T-cell (primary cell): ENCODE measurements at regions not wholly inside any gene's neighbourhood (a gene's known extent, or its start where the extent isn't known, plus 50 kb on each side); places are given as distances from the start of the nearest gene placed in this dataset.

ENCODE experiments used
- ATAC-seq, 4 experiments: fragments of 200-7000 bp in 3 of 4; fragments of 150-1000 bp in 1 of 4; cut with Tn5 transposase; replicated peaks in 1 of 4; 1 replicate in 3 of 4; 2 replicates in 1 of 4; pipeline ENCODE4 v1.10.0; 2021; ENCODE audit warnings: moderate library complexity in 3 of 4, mild to moderate bottlenecking in 2 of 4, moderate number of reproducible peaks in 1 of 4
- CTCF ChIA-PET, 2 donors: fragments of 300-600 bp; sonication (Branson Sonifier 250); formaldehyde crosslinking; loops; one replicate each; lab custom pipeline; 2022; ENCODE audit warnings: antibody characterized with exemption in 2 of 2; lab: Charles Lee
- POLR2A ChIA-PET, 2 donors: fragments of 300-600 bp; sonication (Branson Sonifier 250); formaldehyde crosslinking; loops; one replicate each; lab custom pipeline; 2022; ENCODE audit warnings: antibody characterized with exemption in 2 of 2; lab: Charles Lee
- DNase-seq, 35 experiments: peaks; one replicate each; pipeline versions ENCODE4 v3.0.0 to v3.0.0-alpha.2; 2013 to 2023
- H3K27ac ChIP-seq: one replicate; pipeline ENCODE4 v1.5.1; 2013; ENCODE audit warnings: low read length
- H3K27me3 ChIP-seq, 2 experiments: replicated peaks in 1 of 2; 1 replicate in 1 of 2; 2 replicates in 1 of 2; pipeline versions ENCODE4 v1.6.1 to v1.7.0; 2013; ENCODE audit warnings: low read length in 1 of 2, mixed read lengths in 1 of 2; ENCODE audit not compliant: control insufficient read depth in 2 of 2, insufficient read depth in 2 of 2; ENCODE audit errors: extremely low read depth in 1 of 2
- H3K36me3 ChIP-seq, 2 donors: 1 replicate in 1 of 2; 2 replicates in 1 of 2; pipeline versions ENCODE4 v1.6.1 to v1.7.0; 2013; ENCODE audit warnings: low read length in 1 of 2; ENCODE audit not compliant: control insufficient read depth in 2 of 2, insufficient read depth in 1 of 2; ENCODE audit errors: extremely low read depth in 1 of 2
- H3K4me1 ChIP-seq, 2 experiments: 1 replicate in 1 of 2; 2 replicates in 1 of 2; pipeline versions ENCODE4 v1.6.1 to v1.7.0; 2013; ENCODE audit warnings: low read length in 2 of 2, mixed read lengths in 1 of 2; ENCODE audit not compliant: insufficient read depth in 2 of 2, control insufficient read depth in 1 of 2; ENCODE audit errors: extremely low read depth in 1 of 2
- H3K4me3 ChIP-seq, 2 donors: 1 replicate in 1 of 2; 2 replicates in 1 of 2; pipeline versions ENCODE4 v1.5.1 to v1.7.0; 2013; ENCODE audit warnings: mild to moderate bottlenecking in 2 of 2, low read length in 1 of 2, moderate library complexity in 1 of 2; ENCODE audit not compliant: control insufficient read depth in 1 of 2; ENCODE audit errors: extremely low read depth in 1 of 2
- H3K9me3 ChIP-seq: 2 replicates; pipeline ENCODE4 v1.7.0; 2013
- H3K27ac Mint-ChIP-seq, 2 donors: one replicate each; pipeline ENCODE4 v1.8.0; 2020 to 2021; ENCODE audit warnings: mild to moderate bottlenecking in 2 of 2, mixed read lengths in 2 of 2
- H3K27me3 Mint-ChIP-seq, 2 donors: one replicate each; pipeline ENCODE4 v1.8.0; 2021 to 2022; ENCODE audit warnings: mixed read lengths in 2 of 2
- H3K36me3 Mint-ChIP-seq: one replicate; pipeline ENCODE4 v1.8.0; 2021; ENCODE audit warnings: mixed read lengths
- H3K4me1 Mint-ChIP-seq, 3 donors: one replicate each; pipeline ENCODE4 v1.8.0; 2020 to 2022; ENCODE audit warnings: mixed read lengths in 3 of 3, mild to moderate bottlenecking in 1 of 3
- H3K4me3 Mint-ChIP-seq, 3 donors: one replicate each; pipeline ENCODE4 v1.8.0; 2020 to 2022; ENCODE audit warnings: mild to moderate bottlenecking in 3 of 3, mixed read lengths in 3 of 3, moderate library complexity in 3 of 3
- H3K9me3 Mint-ChIP-seq, 3 donors: one replicate each; pipeline ENCODE4 v1.8.0; 2020 to 2022; ENCODE audit warnings: mixed read lengths in 3 of 3
- WGBS: methylation state at CpG from one replicate; pipeline ENCODE4 v1.1.5; 2013; ENCODE audit warnings: missing lambda C conversion rate; ENCODE audit not compliant: insufficient coverage; 5-methylcytosine and 5-hydroxymethylcytosine counted together

- WGBS: no CpG with 5 or more reads among the region's 2 CpGs
These were observed 273.3 kb downstream of the PTEN start for GRCh38 chr10:88136712-88137111.

DNA sequence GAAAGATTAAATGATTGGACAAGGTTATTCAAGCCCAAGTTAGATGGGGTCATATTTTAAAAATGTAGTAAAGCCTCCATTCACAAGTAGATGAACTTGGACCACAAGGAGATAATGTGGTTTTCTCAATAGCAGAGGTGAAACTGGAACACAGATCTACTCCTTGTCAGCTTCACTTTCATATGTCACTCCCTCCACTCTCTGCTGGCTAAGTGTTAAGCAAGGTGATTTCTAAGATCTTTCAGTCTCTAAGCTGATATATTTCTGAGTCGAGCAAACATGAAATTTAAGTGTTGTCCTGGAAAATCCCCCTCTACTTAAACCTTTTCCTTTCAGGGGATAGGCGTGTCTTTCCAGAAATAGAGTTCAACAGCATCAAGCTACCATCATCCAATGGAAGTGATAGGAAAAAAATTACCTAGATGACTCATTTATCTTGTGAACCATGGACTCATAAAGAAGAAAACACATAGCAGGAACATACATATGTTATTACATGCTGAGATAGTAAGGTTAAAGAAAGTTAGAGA is 275.0 kb downstream of the PTEN start:
- no peak overlapping the region for H3K27ac Mint-ChIP-seq

More at GRCh38 chr10:88136712-88137111, 273.3 kb downstream of the PTEN start:
- Histone ChIP-seq H3K27ac (no peak overlapping the region), H3K27me3 (no peaks in the 10 kb centered on the region), H3K36me3 (no peaks in the 10 kb centered on the region), H3K9me3 (no peaks in the 10 kb centered on the region), H3K4me3 (no peak overlapping the region), H3K4me1 (no peaks in the 10 kb centered on the region)
- Mint-ChIP-seq H3K4me1 (peaks cover 0 to 5% (median 2%) of the 10 kb centered on the region in 3 donors), H3K4me3 (no peak overlapping the region), H3K27ac (no peak overlapping the region), H3K9me3 (peaks cover 0 to 5% (median 0%) of the 10 kb centered on the region in 3 donors), H3K27me3 (no peaks in the 10 kb centered on the region), H3K36me3 (no peaks in the 10 kb centered on the region)
- ChIA-PET CTCF (no interaction called here), POLR2A (no interaction called here)
- no peak for ATAC-seq
- DNase-seq: no peak

GRCh38 chr10:88147000-88147798 is 283.8 kb downstream of the PTEN start:
- no peak for DNase-seq
- Histone ChIP-seq H3K36me3 (no peaks in the 10 kb centered on the region), H3K27ac (no peak overlapping the region), H3K4me1 (no peaks in the 10 kb centered on the region), H3K9me3 (no peaks in the 10 kb centered on the region), H3K4me3 (no peak overlapping the region), H3K27me3 (no peaks in the 10 kb centered on the region)
- POLR2A ChIA-PET: interaction anchor here in 1 of 2 donors (0.6 kb wide), 2 partner anchors 169 to 1406 kb away, joined by 4 read pairs; no protein-coding TSS in a partner anchor
- Mint-ChIP-seq H3K36me3 (no peaks in the 10 kb centered on the region), H3K9me3 (no peaks in the 10 kb centered on the region), H3K27me3 (no peaks in the 10 kb centered on the region), H3K27ac (no peak overlapping the region), H3K4me3 (no peak overlapping the region), H3K4me1 (peaks cover 0 to 4% (median 3%) of the 10 kb centered on the region in 3 donors)
- CTCF ChIA-PET: no interaction called here
- no CpG with 5 or more reads among the region's 5 CpGs for WGBS
- ATAC-seq: no peak

More for the DNA sequence above, 275.0 kb downstream of the PTEN start:
- no peaks in the 10 kb centered on the region for H3K4me1 ChIP-seq
- H3K36me3 ChIP-seq: no peaks in the 10 kb centered on the region
- no peak overlapping the region for H3K27ac ChIP-seq
- no peak overlapping the region for H3K4me3 ChIP-seq
- POLR2A ChIA-PET: no interaction called here
- H3K4me1 Mint-ChIP-seq: peaks cover 0 to 5% (median 2%) of the 10 kb centered on the region in 3 donors
- H3K4me3 Mint-ChIP-seq: no peak overlapping the region
- no peaks in the 10 kb centered on the region for H3K9me3 ChIP-seq
- no peaks in the 10 kb centered on the region for H3K36me3 Mint-ChIP-seq
- no peak for ATAC-seq
- DNase-seq: no peak
- H3K9me3 Mint-ChIP-seq: peaks cover 0 to 5% (median 0%) of the 10 kb centered on the region in 3 donors
- WGBS: no CpG with 5 or more reads among the region's 2 CpGs
- H3K27me3 Mint-ChIP-seq: no peaks in the 10 kb centered on the region
- CTCF ChIA-PET: no interaction called here
- no peaks in the 10 kb centered on the region for H3K27me3 ChIP-seq

- CTCF ChIA-PET: no interaction called here
- Mint-ChIP-seq H3K36me3 (no peaks in the 10 kb centered on the region), H3K27ac (no peak overlapping the region), H3K4me3 (no peak overlapping the region), H3K4me1 (peaks cover 10 to 16% (median 15%) of the 10 kb centered on the region in 3 donors), H3K9me3 (no peaks in the 10 kb centered on the region), H3K27me3 (no peaks in the 10 kb centered on the region)
- DNase-seq (no peak), ATAC-seq (no peak)
- Histone ChIP-seq H3K4me1 (peaks cover 0 to 6% of the 10 kb centered on the region in 2 experiments), H3K4me3 (no peak overlapping the region), H3K36me3 (no peaks in the 10 kb centered on the region), H3K27ac (no peak overlapping the region), H3K9me3 (no peaks in the 10 kb centered on the region), H3K27me3 (no peaks in the 10 kb centered on the region)
- WGBS: 100% methylated on average over 1 of the region's 1 CpG
- POLR2A ChIA-PET: no interaction called here
These were observed 286.5 kb downstream of the PTEN start for GRCh38 chr10:88149906-88150305.

DNA sequence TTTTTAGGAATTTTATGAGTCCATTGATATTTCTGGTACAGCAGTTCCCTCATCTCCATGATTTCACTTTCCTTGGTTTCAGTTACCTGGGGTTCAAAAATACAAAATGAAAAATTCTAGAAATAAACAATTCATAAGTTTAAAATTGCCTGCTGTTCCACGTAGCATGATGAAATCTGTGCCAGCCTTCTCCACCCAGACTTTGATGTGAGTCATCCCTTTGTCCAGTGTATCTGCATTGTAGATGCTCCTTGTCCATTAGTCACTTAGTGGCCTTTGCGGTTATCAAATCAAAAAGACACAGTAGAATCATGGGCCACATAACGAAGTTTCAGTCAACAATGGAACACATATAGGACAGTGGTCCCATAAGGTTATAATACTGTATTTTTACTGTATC is 286.9 kb downstream of the PTEN start:
- Mint-ChIP-seq H3K36me3 (no peaks in the 10 kb centered on the region), H3K27me3 (no peaks in the 10 kb centered on the region), H3K4me1 (peaks cover 10 to 16% (median 15%) of the 10 kb centered on the region in 3 donors), H3K9me3 (no peaks in the 10 kb centered on the region), H3K4me3 (no peak overlapping the region), H3K27ac (no peak overlapping the region)
- ChIA-PET POLR2A (no interaction called here), CTCF (no interaction called here)
- Histone ChIP-seq H3K36me3 (no peaks in the 10 kb centered on the region), H3K27ac (no peak overlapping the region), H3K4me3 (no peak overlapping the region), H3K4me1 (peaks cover 0 to 6% of the 10 kb centered on the region in 2 experiments), H3K9me3 (no peaks in the 10 kb centered on the region), H3K27me3 (no peaks in the 10 kb centered on the region)
- 100% methylated on average over 1 of the region's 3 CpGs for WGBS
- ATAC-seq (no peak), DNase-seq (no peak)

DNA sequence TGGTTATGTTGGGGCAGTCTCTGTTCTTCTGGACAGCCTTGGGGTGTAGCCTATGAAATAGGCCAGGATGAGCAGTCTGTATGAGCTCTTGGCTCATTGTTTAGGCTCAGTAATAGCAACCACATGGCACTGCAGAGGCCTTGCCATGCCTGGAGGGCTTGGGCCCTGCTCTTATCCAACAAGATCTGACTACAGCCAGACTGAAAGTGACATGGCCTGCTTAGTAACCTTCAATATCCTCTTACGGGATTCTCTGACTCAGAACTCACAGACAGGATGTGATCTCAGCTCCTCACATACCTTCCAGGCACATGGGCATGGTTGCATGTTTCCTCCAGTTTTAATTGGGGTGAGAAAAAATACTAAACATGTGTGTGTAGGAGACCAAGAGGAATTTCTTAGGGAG is 289.3 kb downstream of the PTEN start:
- H3K27me3 ChIP-seq: no peaks in the 10 kb centered on the region
- peaks cover 0 to 6% of the 10 kb centered on the region in 2 experiments for H3K4me1 ChIP-seq
- no CpG with 5 or more reads among the region's 1 CpG for WGBS
- ATAC-seq (peak; percentile 45 to 94 (median 73)), DNase-seq (peak in 4 of 35 experiments; percentile 0 to 25 (median 2))
- H3K27ac ChIP-seq: peak overlapping the region; percentile 7
- ChIA-PET POLR2A (no interaction called here), CTCF (no interaction called here)
- peak overlapping the region; percentile 53 to 74 for H3K27ac Mint-ChIP-seq
- no peak overlapping the region for H3K4me3 ChIP-seq
- no peak overlapping the region for H3K4me3 Mint-ChIP-seq
- H3K27me3 Mint-ChIP-seq: no peaks in the 10 kb centered on the region
- H3K9me3 ChIP-seq: no peaks in the 10 kb centered on the region
- H3K36me3 ChIP-seq: no peaks in the 10 kb centered on the region
- peaks cover 10 to 16% (median 15%) of the 10 kb centered on the region in 3 donors for H3K4me1 Mint-ChIP-seq
- no peaks in the 10 kb centered on the region for H3K36me3 Mint-ChIP-seq
- H3K9me3 Mint-ChIP-seq: no peaks in the 10 kb centered on the region
